ENCODE measurements at regions not wholly inside any gene's neighbourhood (a gene's known extent, or its start where the extent isn't known, plus 50 kb on each side); places are given as distances from the start of the nearest gene placed in this dataset.
A peak's percentile ranks its signal among the peaks of the same experiment; 100 is the strongest.

DNA sequence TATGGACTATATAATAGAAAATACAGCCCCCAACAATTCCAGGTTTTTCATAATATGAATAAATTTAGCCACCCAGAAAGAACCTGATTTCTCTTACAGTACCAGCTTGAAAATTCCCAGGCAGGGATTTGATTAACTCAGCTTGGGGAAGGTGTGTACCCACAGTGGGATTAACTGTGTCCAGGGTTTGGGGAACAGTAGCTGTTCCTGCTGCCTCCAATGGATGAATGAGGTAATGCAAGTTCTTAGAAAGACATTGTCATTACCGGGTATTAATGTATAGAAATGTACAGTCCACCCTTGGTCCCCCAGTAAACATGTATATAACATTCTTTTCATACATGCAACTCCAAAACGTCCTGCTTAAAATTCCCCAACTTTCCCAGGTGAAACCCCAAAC is 115.6 kb downstream of the LRIG3 start:
- intact Hi-C loops (cut with DNase I, micrococcal nuclease) = no loop called here
- no peaks in the 10 kb centered on the region for H3K9me3 ChIP-seq
- no peaks in the 10 kb centered on the region for H3K4me1 ChIP-seq (ENCODE audit: low read depth)
- DNase-seq (no peak), ATAC-seq (no peak)
- H3K36me3 ChIP-seq (ENCODE audit: low read depth) = no peaks in the 10 kb centered on the region
- H3K4me3 ChIP-seq = no peak overlapping the region
- TF ChIP-seq, protein P1, sequence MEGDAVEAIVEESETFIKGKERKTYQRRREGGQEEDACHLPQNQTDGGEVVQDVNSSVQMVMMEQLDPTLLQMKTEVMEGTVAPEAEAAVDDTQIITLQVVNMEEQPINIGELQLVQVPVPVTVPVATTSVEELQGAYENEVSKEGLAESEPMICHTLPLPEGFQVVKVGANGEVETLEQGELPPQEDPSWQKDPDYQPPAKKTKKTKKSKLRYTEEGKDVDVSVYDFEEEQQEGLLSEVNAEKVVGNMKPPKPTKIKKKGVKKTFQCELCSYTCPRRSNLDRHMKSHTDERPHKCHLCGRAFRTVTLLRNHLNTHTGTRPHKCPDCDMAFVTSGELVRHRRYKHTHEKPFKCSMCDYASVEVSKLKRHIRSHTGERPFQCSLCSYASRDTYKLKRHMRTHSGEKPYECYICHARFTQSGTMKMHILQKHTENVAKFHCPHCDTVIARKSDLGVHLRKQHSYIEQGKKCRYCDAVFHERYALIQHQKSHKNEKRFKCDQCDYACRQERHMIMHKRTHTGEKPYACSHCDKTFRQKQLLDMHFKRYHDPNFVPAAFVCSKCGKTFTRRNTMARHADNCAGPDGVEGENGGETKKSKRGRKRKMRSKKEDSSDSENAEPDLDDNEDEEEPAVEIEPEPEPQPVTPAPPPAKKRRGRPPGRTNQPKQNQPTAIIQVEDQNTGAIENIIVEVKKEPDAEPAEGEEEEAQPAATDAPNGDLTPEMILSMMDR (IDR thresholded peaks at IDR 0.05) = peak; percentile 13

DNA sequence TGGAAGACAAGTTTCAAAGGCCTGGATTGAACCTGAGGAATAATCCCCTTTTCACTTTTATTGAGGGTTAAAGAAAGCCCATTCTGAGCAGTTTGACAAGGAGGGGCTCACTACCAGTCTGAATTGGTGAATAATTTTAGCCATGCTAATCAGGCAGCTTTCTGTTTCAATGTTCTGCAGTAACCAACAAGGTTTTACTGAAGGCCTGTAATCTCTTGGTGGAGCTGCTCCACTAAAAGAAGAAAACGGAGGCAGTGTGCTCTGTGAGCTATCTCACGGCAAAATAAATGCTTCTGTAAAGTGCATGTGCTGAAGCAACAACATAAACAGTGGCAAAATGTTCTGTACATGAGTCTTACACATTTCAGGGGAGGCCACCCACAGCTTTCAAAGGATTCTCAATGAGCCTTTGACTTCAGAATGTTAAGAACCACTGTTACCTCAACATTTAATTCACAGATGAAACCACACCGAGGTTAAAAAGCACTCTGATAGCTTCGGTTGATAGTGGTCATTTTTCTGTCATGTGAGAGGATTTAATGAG is 111.2 kb downstream of the LRIG3 start:
- intact Hi-C loops (cut with DNase I, micrococcal nuclease) = no loop called here
- H3K36me3 ChIP-seq (ENCODE audit: low read depth) = no peaks in the 10 kb centered on the region
- H3K4me1 ChIP-seq (ENCODE audit: low read depth) = no peaks in the 10 kb centered on the region
- no peak for ATAC-seq
- TF ChIP-seq, protein P1 (IDR thresholded peaks at IDR 0.05) = no peak
- H3K9me3 ChIP-seq = no peaks in the 10 kb centered on the region
- no peak overlapping the region for H3K4me3 ChIP-seq
- no peak for DNase-seq

DNA sequence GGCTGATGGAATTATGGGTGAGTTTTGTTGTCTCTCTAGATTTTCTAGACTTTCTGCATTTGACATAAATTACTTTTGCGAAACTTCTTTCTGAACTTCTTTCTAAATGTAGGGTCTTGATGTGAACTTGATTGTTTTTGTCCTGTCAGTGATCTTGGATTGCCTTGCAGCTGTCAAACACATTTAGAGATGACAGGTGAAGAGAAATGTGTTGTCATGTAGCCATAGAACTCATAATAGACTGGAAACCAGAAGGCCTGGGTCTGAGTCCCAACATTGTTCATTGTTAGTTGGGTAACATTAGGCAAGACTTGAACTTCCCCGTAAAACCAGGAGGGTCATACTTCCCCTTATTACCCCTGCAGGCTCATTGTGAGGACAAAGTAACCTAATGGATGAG is 109.0 kb downstream of the LRIG3 start:
- no peak for ATAC-seq
- no peaks in the 10 kb centered on the region for H3K4me1 ChIP-seq (ENCODE audit: low read depth)
- DNase-seq = no peak

DNA sequence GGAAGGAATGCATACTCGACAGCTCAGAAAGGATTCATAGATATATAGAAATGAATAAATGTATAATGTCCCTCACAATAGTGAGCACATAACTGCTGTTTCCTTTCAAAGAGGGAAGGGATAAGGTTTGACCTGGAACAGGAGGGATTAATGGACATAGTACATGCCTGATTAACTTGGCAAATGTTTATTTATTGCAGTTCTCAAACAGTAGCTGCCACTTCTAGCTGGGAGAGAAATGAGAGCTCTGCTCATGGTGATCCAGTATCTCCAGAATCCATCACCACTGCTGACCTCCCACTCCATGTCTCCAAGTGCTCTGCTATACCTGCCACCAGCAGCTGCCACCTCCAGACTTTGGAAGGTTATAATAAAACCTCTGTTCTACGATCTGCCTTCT is 108.1 kb downstream of the LRIG3 start:
- H3K4me1 ChIP-seq (ENCODE audit: low read depth) = no peaks in the 10 kb centered on the region
- no peaks in the 10 kb centered on the region for H3K9me3 ChIP-seq
- ATAC-seq = no peak
- intact Hi-C loops (cut with DNase I, micrococcal nuclease) = no loop called here
- H3K4me3 ChIP-seq = no peak overlapping the region
- no peak for DNase-seq
- TF ChIP-seq, protein P1 (IDR thresholded peaks at IDR 0.05) = no peak
- H3K36me3 ChIP-seq (ENCODE audit: low read depth) = no peaks in the 10 kb centered on the region

More for the DNA sequence above, 109.0 kb downstream of the LRIG3 start:
- intact Hi-C loops (cut with DNase I, micrococcal nuclease) = no loop called here
- H3K36me3 ChIP-seq (ENCODE audit: low read depth) = no peaks in the 10 kb centered on the region
- no peaks in the 10 kb centered on the region for H3K9me3 ChIP-seq
- H3K4me3 ChIP-seq = no peak overlapping the region
- TF ChIP-seq, protein P1 (IDR thresholded peaks at IDR 0.05) = no peak

DNA sequence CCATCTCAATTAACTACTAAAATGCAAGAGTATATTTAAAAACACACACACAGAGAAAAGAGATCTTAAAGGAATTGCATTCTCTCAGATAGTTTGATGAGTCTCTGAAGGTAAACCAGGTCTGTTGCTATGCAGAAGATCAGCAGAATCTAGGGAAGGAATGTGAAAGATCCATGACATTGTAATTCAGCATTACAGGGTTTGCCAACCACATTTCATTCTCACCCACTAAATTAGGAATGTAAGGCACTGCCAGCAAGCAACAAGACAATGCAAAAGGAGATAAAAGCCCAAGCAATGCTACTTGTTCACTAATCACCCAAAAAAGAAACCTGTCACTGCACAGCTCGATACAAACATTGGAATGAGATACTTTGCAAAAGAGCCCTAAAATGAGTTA is 106.3 kb downstream of the LRIG3 start:
- Histone ChIP-seq H3K9me3 (no peaks in the 10 kb centered on the region), H3K4me1 (ENCODE audit: low read depth) (no peaks in the 10 kb centered on the region), H3K4me3 (no peak overlapping the region), H3K36me3 (ENCODE audit: low read depth) (no peaks in the 10 kb centered on the region)
- intact Hi-C loops (cut with DNase I, micrococcal nuclease) = no loop called here
- DNase-seq (no peak), ATAC-seq (no peak)
- TF ChIP-seq, protein P1 (IDR thresholded peaks at IDR 0.05) = no peak

DNA sequence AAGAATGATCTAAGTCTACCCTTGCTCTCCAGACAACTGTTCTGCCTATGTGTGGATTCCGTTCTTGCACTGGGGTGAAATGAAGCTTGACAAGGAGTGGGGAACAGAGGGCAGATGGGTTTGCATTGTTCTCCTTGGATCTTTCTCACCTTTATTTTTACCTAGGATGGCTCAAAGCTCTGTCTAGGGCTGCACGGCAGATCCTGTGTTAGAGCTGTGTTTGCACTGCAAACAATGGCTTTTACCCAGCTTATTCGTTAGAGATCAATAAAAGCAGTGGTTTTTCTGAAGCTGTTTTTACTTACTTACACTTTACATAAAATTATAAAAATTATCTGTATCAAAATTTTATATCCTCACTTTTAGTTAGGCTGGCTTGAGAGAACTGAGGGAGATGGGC is 105.1 kb downstream of the LRIG3 start:
- H3K36me3 ChIP-seq (ENCODE audit: low read depth) = no peaks in the 10 kb centered on the region
- intact Hi-C loops (cut with DNase I, micrococcal nuclease) = no loop called here
- ATAC-seq (no peak), DNase-seq (no peak)
- no peaks in the 10 kb centered on the region for H3K4me1 ChIP-seq (ENCODE audit: low read depth)
- TF ChIP-seq, protein P1 (IDR thresholded peaks at IDR 0.05) = no peak
- H3K4me3 ChIP-seq = no peak overlapping the region
- no peaks in the 10 kb centered on the region for H3K9me3 ChIP-seq
